ENCODE measurements at regions not wholly inside any gene's neighbourhood (a gene's known extent, or its start where the extent isn't known, plus 50 kb on each side); places are given as distances from the start of the nearest gene placed in this dataset. TPM values are rescaled to one million over a fixed set of nuclear protein-coding genes. Genes with fewer than 3 reads are reported as not detected.

Small RNA genes lying in the stretch of these regions (small RNA-seq; reads per million reads assigned to genes)
- gene RF00019 (ENCODE audit: low read depth): not detected
- not detected for gene RNA5SP318 (ENCODE audit: low read depth)
- not detected for gene SNRPEP8 (ENCODE audit: low read depth)

All from mesenchymal stem cell (in vitro differentiated cells and primary cell).